GM23338 (cell line): ENCODE measurements at regions not wholly inside any gene's neighbourhood (a gene's known extent, or its start where the extent isn't known, plus 50 kb on each side); places are given as distances from the start of the nearest gene placed in this dataset.
"Not testable (repeated sequence)": the region's sequence is repeated elsewhere in the genome, so short reads cannot be mapped to it uniquely, and the experiment has no call there.

ENCODE experiments used
- CTCF ChIP-seq, 2 experiments: fragments of 200-600 bp in 1 of 2; sonication (generic) in 1 of 2; conservative IDR thresholded peaks; 2 replicates each; pipeline versions ENCODE4 v1.5.1 to v1.6.1; 2016 to 2017; ENCODE audit warnings: antibody characterized with exemption in 2 of 2, low read depth in 2 of 2, mild to moderate bottlenecking in 2 of 2, moderate library complexity in 1 of 2
- EZH2phosphoT487 ChIP-seq: fragments of 200-600 bp; sonication (generic); IDR thresholded peaks from one replicate; pipeline ENCODE4 v1.8.1; 2018; ENCODE audit warnings: antibody characterized with exemption; ENCODE audit not compliant: unreplicated experiment
- TF ChIP-seq, protein P1 (sequence below): IDR thresholded peaks from one replicate; pipeline ENCODE4 v1.6.1; 2018; ENCODE audit warnings: antibody characterized with exemption; ENCODE audit not compliant: unreplicated experiment

- TF ChIP-seq CTCF (conservative IDR thresholded peaks at IDR 0.05; ENCODE audit: low read depth in 2 of 2); EZH2phosphoT487: not testable (repeated sequence)
- TF ChIP-seq, protein P1, sequence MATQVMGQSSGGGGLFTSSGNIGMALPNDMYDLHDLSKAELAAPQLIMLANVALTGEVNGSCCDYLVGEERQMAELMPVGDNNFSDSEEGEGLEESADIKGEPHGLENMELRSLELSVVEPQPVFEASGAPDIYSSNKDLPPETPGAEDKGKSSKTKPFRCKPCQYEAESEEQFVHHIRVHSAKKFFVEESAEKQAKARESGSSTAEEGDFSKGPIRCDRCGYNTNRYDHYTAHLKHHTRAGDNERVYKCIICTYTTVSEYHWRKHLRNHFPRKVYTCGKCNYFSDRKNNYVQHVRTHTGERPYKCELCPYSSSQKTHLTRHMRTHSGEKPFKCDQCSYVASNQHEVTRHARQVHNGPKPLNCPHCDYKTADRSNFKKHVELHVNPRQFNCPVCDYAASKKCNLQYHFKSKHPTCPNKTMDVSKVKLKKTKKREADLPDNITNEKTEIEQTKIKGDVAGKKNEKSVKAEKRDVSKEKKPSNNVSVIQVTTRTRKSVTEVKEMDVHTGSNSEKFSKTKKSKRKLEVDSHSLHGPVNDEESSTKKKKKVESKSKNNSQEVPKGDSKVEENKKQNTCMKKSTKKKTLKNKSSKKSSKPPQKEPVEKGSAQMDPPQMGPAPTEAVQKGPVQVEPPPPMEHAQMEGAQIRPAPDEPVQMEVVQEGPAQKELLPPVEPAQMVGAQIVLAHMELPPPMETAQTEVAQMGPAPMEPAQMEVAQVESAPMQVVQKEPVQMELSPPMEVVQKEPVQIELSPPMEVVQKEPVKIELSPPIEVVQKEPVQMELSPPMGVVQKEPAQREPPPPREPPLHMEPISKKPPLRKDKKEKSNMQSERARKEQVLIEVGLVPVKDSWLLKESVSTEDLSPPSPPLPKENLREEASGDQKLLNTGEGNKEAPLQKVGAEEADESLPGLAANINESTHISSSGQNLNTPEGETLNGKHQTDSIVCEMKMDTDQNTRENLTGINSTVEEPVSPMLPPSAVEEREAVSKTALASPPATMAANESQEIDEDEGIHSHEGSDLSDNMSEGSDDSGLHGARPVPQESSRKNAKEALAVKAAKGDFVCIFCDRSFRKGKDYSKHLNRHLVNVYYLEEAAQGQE = not testable (repeated sequence)
These were observed 2284.3 kb upstream of the AGA start for GRCh38 chr4:179726491-179726890.
